AG10803 (cell line): ENCODE measurements at regions not wholly inside any gene's neighbourhood (a gene's known extent, or its start where the extent isn't known, plus 50 kb on each side); places are given as distances from the start of the nearest gene placed in this dataset.
"Not testable (repeated sequence)": the region's sequence is repeated elsewhere in the genome, so short reads cannot be mapped to it uniquely, and the experiment has no call there.

Source experiments
- DNase-seq: peaks from one replicate; pipeline ENCODE4 v3.0.0; 2010; ENCODE audit warnings: low read depth
- H3K4me3 ChIP-seq: 2 replicates; pipeline ENCODE4 v1.5.1; 2011; ENCODE audit warnings: mild to moderate bottlenecking, low read length, control low read depth
- TF ChIP-seq, protein P1 (sequence below): conservative IDR thresholded peaks from 2 replicates; pipeline ENCODE4 v1.5.1; 2011; ENCODE audit warnings: mild to moderate bottlenecking, low read length, control low read depth, inconsistent platforms

DNA sequence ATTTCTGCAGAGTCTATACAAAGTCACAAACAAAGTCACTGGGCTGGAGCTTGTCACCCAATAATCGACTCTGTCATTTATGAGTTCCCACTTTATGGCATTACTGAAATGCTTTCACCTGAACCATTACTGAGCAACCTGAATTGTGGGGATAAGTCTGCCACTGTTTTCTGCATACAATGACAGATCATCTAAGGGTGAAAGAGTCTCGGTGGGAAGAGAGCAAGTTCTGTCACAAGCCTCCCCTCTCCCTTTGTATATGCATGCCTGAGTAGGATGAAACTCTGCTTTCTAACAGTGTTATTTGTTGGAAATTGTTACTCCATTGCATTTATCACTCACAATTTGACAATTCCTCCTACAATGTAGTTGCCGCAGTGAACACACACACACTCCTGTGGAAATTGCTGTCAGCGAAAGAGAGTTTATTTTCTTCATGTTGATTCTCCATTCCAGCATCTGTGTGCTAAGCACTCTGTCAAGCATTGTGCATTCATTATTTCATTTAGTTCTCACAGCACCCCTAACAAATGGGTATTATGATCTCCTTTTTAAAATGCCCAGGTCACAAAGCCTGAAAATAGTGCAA lies 1732.4 kb upstream of the CDH6 start:
- TF ChIP-seq, protein P1, sequence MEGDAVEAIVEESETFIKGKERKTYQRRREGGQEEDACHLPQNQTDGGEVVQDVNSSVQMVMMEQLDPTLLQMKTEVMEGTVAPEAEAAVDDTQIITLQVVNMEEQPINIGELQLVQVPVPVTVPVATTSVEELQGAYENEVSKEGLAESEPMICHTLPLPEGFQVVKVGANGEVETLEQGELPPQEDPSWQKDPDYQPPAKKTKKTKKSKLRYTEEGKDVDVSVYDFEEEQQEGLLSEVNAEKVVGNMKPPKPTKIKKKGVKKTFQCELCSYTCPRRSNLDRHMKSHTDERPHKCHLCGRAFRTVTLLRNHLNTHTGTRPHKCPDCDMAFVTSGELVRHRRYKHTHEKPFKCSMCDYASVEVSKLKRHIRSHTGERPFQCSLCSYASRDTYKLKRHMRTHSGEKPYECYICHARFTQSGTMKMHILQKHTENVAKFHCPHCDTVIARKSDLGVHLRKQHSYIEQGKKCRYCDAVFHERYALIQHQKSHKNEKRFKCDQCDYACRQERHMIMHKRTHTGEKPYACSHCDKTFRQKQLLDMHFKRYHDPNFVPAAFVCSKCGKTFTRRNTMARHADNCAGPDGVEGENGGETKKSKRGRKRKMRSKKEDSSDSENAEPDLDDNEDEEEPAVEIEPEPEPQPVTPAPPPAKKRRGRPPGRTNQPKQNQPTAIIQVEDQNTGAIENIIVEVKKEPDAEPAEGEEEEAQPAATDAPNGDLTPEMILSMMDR, result no peak
- H3K4me3 ChIP-seq, result no peak overlapping the region
- no peak for DNase-seq

DNA sequence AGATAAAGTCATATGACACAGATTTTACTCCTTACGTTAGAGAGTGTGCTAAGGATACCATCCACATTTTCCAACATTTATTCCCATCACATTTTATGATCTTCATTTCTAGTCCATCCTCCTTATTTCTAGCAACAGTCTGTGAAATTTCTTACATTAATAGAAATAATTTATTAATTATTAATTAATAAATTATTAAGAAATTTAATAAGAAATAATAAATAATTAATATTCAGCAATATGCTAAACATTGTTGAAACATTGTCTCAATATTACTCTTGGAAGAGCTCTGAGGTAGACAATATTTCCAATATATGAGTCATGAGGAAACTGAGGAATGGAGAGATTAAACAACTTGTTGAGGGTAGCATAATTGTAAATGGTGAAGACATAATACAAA lies 1742.5 kb upstream of the CDH6 start:
- H3K4me3 ChIP-seq, DNase-seq: not testable (repeated sequence)

DNA sequence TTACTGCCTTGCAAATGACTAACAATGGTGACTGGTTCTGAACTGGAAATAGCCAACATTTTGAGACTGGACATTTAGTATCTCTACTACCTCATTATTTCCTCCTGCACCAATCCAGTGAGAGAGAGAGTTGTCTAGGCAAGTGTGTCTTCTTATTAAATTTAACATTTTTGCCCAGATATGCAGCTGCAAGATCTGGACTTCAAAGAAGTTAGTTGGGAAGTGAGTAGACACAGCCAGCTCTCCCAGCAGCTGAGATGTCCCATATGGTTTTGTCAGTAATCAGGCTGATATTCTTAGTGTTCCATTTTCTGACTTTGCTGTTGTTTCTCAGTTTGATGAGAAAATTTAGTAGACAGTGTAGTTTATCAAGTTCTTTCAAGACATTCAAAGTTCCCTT lies 1778.8 kb upstream of the CDH6 start:
- TF ChIP-seq, protein P1, result no peak
- no peak overlapping the region for H3K4me3 ChIP-seq
- no peak for DNase-seq

DNA sequence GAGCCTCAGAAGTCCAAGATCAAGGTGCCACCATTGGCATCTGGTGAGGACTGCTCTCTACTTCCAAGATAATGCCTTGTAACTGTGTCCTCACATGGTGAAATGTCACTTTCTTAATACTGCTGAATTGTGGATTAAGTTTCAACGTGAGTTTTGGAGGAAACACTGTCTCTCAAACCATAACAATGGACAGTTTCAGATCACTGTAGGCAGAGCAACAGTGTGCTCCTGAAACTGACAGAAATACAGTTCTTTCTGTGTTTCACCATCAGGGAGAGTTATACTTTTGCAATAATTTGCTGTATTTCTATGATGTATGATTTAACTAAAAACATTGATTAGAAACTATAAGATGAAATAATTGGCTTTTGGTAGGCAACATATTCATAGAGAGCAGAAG lies 1780.5 kb upstream of the CDH6 start:
- TF ChIP-seq, protein P1, result no peak
- H3K4me3 ChIP-seq, result no peak overlapping the region
- DNase-seq, result no peak

DNA sequence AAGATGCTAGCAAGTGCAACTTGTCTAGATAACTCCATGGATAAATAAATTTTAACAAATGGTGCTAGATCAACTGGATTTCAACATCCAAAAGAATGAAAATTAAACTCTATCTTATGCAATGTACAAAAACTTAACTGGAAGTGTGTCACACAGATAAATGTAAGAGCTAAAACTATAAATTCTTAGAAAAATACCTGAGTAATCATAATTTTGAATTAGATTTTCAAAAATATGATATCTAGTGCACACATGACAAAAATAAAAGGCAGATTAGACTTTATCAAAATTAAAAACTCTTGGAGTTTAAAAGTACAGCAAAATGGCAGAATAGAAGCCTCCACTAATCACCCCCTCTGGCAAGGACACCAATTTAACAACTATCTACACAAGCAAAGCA lies 1791.2 kb upstream of the CDH6 start:
- no peak overlapping the region for H3K4me3 ChIP-seq
- TF ChIP-seq, protein P1, result no peak
- no peak for DNase-seq

DNA sequence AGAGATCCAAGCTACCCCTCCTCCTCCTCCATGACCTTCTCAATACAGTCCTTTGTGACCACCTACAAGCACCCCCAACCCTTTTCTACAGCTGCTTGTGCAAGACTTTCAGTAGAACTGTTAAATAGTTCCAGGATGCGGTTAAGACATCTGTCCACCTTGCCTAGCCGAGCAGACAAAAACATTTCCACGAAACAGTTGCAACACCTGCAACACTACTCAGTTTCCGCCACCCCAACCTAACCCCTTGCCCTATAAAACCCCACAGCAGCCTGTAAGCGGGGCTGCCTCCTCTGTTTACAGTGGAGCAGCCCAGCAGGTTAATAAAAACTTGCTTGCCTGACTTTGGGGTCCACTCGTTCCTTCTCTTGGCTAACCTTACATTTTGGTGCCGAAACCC lies 1803.5 kb upstream of the CDH6 start:
- DNase-seq, result no peak
- TF ChIP-seq, protein P1, result no peak
- no peak overlapping the region for H3K4me3 ChIP-seq

DNA sequence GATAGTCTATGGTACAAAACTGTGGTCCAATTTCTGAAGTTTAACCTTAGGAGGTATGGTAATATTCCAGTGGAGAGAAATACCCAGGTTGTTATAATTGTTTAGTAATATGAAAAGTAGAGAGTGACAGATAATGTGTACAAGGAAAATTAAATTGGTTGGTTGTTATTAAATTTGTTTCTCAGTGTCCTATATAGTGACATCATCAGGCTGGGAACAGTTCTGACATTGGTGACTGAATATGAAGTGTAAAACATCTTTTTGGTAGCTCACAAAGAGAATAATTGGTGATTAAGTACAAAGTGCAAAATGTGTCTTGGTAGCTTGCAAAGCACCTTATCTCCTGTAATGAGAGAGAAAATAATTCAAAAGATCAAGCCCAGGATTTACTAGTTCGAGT lies 1806.1 kb upstream of the CDH6 start:
- TF ChIP-seq, protein P1, result no peak
- DNase-seq, result no peak
- H3K4me3 ChIP-seq, result no peak overlapping the region

DNA sequence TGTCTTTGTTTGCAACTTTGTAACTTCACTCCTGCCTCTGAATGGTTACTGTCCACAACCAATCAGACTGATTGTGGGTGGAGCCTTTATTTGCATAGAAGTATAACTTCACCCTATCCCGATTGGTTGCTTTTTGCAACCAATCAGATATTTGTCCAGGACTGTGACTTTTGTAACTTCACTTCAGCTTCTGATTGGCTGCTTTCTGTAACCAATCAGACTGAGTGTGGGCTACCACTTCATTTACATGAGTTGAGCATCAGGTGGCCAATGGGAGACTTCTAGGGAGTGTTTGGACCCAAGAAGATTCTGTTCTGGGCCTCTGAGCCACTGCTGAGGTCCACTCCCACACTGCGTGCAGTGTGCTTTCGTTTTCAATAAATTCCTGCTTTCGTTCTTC lies 1810.7 kb upstream of the CDH6 start:
- DNase-seq, result no peak
- no peak overlapping the region for H3K4me3 ChIP-seq
- TF ChIP-seq, protein P1, result no peak
